ENCODE measurements at regions not wholly inside any gene's neighbourhood (a gene's known extent, or its start where the extent isn't known, plus 50 kb on each side); places are given as distances from the start of the nearest gene placed in this dataset.

- no peak for DNase-seq
These were observed 112.0 kb upstream of the CARMIL1 start for GRCh38 chr6:25166955-25167748.

DNA sequence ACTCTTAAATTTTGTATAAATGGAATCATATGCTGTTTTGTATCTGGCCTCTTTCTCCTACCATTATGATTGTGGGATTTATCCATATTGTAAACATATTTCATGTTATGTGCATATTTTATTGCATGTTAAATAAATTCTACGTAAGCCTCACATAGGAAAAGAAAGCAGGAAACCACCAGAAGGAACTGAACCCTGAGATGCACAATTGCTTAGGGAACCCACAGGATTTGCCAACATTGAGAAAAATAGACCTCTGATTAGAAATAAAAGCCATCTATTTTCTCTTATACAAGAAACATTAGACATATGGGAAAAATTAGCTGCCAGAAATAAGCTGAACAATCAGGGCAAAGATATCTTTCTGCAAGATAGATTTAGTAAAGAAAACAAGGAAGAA is 111.2 kb upstream of the CARMIL1 start:
- DNase-seq = no peak

DNA sequence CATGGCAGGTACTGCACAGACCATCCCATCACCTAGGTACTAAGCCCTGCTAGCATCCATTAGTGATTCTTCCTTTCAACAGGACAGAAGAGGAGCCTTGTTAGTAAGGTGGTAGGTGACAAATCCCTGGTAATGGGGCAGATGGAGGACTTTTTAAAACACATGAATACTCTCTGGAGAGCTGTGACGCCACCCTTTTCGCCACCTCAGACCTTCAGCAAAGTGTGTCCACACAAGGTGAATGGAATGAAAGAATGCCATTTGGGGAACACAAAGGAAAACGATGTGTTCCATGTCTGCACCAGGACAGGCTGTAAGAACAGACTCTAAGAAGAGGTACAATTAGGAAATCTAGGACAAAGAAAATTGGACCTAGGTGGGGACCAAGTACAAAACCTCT is 110.5 kb upstream of the CARMIL1 start:
- DNase-seq = no peak

- DNase-seq = no peak
These were observed 109.6 kb upstream of the CARMIL1 start for GRCh38 chr6:25169553-25169952.

- DNase-seq = no peak
These were observed 109.2 kb upstream of the CARMIL1 start for GRCh38 chr6:25169961-25170360.

DNA sequence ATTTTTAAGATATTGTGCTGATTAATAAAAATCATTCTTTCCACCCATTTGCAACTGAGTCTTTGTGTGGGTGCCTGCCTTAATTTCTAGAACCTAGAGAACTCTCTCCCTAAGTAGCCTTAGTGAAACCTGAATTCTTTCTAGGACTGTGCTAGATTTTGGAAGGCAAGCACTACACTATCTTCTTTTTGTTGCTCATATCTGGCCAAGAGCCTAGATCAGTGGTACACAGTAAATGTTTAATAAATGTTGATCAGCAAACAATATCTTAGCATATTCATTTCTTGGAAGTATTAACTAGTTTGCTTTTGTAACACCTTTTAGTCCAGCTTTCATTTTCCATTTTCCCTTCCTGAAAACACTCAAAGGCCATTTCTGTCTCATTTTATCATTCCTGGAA is 108.5 kb upstream of the CARMIL1 start:
- DNase-seq = no peak

GRCh38 chr6:25171301-25171700 is 107.9 kb upstream of the CARMIL1 start:
- no peak for DNase-seq

DNA sequence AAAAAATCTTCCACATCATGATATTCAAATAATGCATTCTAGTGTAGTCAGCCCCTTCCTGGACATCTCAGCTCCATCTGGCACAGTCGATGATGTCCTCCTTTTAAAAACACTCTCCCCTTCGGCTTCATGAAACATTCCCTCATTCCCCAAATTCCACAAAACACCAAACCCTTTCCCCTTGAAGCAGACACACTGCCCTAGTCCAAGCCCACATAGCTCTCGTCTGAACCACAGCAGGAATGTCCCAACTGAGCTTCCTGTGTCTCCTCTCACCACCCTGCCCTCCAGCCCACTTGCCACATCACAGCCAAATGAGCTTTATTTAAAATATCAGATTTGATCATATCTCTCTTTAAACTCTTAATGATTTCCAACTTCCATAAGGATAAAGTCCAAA is 106.4 kb upstream of the CARMIL1 start:
- DNase-seq = no peak

- no peak for DNase-seq
These were observed 105.9 kb upstream of the CARMIL1 start for GRCh38 chr6:25173246-25173645.

DNA sequence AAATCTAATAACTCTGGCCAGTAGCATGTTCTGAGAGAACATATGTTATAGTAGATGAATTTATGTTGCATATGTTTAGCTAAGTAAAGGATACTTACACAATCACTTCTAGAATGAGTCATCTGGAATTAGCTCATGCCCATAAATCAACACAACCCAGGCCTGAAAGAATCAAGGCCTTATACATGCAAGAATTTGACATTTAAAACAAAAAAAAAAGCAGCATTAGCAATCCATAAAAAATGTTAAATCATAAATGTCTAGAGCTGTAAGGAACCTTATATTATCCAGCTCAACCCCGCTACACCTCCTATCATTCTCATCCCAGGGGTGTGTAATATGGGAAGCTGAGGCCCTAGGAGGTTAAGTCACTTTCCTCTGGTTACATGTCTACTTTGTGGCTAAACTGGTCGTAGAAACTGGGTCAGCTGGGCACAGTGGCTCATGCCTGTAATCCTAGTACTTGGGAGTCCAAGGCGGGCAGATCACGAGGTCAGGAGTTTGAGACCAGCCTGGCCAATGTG is 105.2 kb upstream of the CARMIL1 start:
- no peak for DNase-seq

DNA sequence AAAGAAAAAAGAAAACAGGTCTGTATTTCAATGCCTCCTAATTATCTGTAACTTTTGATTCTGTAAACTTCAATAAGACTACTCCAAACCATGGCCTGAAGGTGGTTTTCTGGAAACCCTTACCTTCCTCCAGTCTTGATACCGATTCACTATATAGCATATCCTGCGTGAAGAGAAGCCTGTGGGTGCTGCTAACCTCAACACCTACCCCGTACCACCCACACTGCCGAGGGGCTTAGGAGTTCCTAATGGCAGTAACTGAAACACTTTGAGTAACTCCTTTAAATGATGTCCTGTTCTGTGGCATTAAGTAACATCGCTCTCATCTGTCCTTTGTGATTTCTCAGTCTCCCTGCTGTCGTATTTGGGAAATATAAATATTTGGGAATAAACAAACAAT is 104.5 kb upstream of the CARMIL1 start:
- DNase-seq = no peak

DNA sequence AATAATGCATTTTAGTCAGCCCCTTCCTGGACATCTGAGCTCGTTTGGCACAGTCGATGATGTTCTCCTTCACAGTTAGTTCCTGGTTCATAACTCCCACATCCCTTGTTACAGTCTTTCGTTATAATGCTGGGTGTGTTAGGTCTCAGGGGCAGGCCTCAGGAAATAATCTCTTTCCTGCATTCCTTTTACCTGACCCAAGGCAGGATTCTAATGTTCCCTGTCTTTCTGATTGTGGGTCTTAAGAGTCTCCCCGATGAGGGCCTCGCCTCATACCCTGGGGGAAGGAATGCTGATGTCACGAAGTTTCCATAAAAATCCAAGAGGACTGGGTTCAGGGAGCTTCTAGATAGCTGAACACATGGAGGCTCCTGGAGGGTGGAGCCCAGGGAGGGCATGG is 104.0 kb upstream of the CARMIL1 start:
- DNase-seq = no peak

GRCh38 chr6:25175681-25176080 is 103.5 kb upstream of the CARMIL1 start:
- no peak for DNase-seq

DNA sequence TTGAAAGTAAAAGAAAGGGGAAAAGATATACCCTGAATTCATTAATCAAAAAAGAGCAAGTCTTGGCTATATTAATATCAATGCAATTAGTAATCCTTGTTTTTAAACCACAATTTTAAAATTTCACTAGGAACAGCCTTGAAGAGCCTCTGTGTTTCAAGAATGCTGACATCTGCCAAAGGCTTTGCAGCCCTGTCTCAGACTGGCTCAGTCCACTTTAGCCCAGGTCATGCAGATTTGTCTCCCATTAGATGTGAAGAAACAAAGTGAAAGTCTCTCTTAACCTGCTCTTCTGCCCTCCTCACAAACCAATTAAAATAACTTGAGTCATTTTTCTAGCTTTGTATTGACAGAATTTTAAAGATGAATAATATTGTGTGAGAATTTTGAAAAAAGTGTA is 102.7 kb upstream of the CARMIL1 start:
- no peak for DNase-seq

DNA sequence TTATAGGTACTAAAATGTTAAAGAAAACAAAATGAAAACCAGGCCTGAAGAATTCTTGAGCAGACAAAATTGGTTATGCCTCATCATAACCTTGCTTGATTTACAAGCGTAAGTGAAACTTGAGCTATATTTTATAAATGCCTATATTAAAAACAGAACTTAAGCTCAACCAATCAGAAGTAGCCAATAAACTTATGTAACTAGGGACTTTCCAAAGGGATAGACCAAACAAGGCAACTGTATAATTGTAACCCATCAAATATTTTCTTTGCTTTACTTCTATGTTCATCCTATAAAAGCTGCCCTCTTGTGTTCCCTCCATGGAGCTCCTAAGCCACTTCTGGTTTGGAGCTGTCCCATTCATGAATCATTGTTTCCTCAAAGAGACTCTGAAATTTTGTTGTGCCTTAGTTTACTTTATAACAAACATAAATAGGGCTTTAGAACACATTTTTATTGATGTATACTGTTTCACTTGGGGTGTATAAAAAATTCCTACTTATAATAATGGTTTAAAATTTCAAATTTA is 101.6 kb upstream of the CARMIL1 start:
- DNase-seq = no peak

GRCh38 chr6:25178336-25179035 is 100.7 kb upstream of the CARMIL1 start:
- no peak for DNase-seq

DNA sequence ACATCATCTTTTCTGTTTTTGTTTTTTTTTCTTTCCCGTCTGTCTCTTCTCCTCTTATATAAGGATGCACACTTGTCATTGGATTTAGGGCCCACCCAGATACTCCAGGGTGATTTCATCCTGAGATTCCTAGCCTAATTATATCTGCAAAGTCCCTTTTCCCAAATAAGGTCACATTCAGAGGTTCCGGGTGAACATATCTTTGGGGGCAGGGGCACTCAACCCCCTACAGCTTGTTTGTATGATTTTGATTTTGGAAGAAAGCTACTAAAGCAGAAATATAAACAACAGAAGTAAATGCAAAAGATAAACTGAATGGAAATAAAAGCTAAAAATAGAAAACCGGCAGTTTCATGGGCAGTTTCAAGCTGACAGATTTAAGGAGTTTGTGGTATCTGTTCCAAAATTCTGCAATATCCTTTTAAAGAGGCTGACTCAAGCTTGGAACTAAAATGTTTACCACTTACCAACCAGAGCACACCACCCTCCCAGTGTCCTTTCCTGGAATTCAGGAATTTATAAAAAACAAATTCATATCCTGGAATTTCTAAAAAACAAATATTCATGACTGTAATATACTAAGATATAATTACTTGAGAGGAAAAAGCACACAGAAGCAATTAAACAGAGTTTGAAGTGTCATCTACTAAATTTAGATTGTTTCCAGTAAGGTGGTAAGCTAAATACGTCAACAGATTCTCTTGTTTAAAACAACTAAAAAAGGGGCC is 100.0 kb upstream of the CARMIL1 start:
- no peak for DNase-seq

DNA sequence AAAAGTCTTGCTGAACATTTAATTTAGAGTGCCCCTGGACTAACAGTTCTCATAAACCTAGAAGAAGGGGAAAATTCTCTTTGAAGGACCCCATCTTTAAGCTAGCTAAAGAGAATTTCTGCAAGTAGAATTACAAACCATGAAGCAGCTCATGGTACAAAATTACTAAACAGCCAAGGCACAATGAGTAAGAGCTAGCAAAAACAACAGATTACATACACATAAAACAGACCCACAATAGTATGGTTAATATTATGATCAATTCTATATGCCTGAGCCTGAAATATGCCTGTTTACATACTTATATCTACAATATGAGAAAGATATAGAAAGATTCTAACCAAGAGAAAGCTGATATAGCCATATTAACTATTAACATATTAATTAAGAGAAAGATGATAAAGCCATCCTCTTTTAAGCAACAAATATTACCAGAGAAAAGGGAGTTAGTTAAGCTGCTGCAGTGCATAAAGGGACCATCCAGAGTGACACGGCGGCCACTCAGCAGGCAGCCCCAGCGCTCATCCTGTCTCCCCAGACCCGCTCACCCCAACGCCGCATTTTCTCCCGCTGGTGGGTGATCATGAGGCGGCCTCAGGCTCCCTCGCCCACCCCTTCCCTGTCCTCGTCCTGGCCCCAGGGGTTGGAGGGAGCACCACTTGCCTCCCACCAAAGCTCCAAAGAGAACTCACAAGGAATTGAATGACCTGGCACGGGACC is 98.4 kb upstream of the CARMIL1 start:
- no peak for DNase-seq

DNA sequence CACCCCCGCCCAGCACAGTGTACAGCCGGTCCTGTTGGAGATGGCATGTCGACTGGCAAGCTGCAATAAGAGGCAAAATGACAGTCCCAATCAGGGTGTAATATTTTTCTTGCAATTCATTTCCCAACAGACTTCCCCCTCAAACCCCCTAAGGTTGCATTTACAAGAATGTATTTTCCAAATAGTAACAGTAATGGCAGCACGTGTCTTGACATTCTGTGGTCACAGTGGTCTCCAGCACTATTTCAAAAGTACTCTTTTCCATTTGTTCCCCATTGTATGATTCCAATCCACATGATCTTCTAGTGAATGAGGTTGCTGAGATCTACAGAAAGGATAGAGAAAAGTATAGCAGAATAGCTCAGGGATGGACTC is 97.8 kb upstream of the CARMIL1 start:
- no peak for DNase-seq

GRCh38 chr6:25181923-25182322 is 97.3 kb upstream of the CARMIL1 start:
- DNase-seq = no peak

DNA sequence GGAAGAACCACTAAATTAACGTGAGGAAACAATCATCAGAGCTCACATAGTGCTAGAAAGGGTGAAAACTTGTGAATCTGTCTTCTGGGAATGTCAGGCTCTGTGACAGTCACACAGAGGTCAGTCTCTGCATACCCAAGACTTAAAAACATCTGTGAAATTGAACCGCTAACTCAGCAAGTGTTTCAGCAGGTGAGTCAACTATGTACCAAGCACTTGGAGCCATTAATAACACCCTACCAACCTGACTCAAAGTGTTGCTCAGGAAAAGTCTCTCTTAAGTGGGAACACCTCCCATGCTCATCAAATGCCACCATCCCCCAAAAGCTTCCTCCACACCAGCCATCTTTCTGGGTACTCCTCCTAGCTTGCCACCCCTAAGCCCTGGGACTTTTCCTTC is 92.3 kb upstream of the CARMIL1 start:
- DNase-seq = no peak

- DNase-seq = no peak
These were observed 90.9 kb upstream of the CARMIL1 start for GRCh38 chr6:25188232-25188631.

All from cerebellar nuclear complex (tissue), 1 donor.